GM21717 (cell line): ENCODE measurements at regions not wholly inside any gene's neighbourhood (a gene's known extent, or its start where the extent isn't known, plus 50 kb on each side); places are given as distances from the start of the nearest gene placed in this dataset.

Experiments used
- ATAC-seq: cut with Tn5 transposase; IDR thresholded peaks from one replicate; pipeline ENCODE4 v1.9.1; 2021; ENCODE audit warnings: mild to moderate bottlenecking, moderate library complexity; ENCODE audit not compliant: unreplicated experiment

- ATAC-seq = no peak
Observed at GRCh38 chr13:48761256-48761655, 107.5 kb downstream of the CYSLTR2 start.

- ATAC-seq = peak; percentile 91
Observed at GRCh38 chr13:48769107-48769704, 115.5 kb downstream of the CYSLTR2 start.

- no peak for ATAC-seq
Observed at GRCh38 chr13:48770372-48770771, 116.6 kb downstream of the CYSLTR2 start.

- no peak for ATAC-seq
Observed at GRCh38 chr13:48772908-48773307, 119.2 kb downstream of the CYSLTR2 start.

GRCh38 chr13:48773531-48774275 lies 120.0 kb downstream of the CYSLTR2 start:
- no peak for ATAC-seq

GRCh38 chr13:48775285-48775684 lies 121.6 kb downstream of the CYSLTR2 start:
- no peak for ATAC-seq

GRCh38 chr13:48775804-48776203 lies 122.1 kb downstream of the CYSLTR2 start:
- no peak for ATAC-seq

- ATAC-seq = no peak
Observed at GRCh38 chr13:48776401-48776800, 122.7 kb downstream of the CYSLTR2 start.

GRCh38 chr13:48778610-48779009 lies 124.9 kb downstream of the CYSLTR2 start:
- no peak for ATAC-seq

GRCh38 chr13:48780713-48781341 lies 127.1 kb downstream of the CYSLTR2 start:
- ATAC-seq = no peak

- no peak for ATAC-seq
Observed at GRCh38 chr13:48782429-48782840, 128.7 kb downstream of the CYSLTR2 start.

- no peak for ATAC-seq
Observed at GRCh38 chr13:48783181-48783630, 129.5 kb downstream of the CYSLTR2 start.

GRCh38 chr13:48783695-48784230 lies 130.0 kb downstream of the CYSLTR2 start:
- ATAC-seq = no peak

GRCh38 chr13:48784916-48785548 lies 131.3 kb downstream of the CYSLTR2 start:
- no peak for ATAC-seq

GRCh38 chr13:48790199-48790598 lies 136.5 kb downstream of the CYSLTR2 start:
- ATAC-seq = no peak

GRCh38 chr13:48790966-48791365 lies 137.2 kb downstream of the CYSLTR2 start:
- ATAC-seq = no peak

- ATAC-seq = no peak
Observed at GRCh38 chr13:48797127-48797526, 143.4 kb downstream of the CYSLTR2 start.

- no peak for ATAC-seq
Observed at GRCh38 chr13:48797761-48798160, 144.0 kb downstream of the CYSLTR2 start.

- ATAC-seq = no peak
Observed at GRCh38 chr13:48798180-48798579, 144.5 kb downstream of the CYSLTR2 start.

- no peak for ATAC-seq
Observed at GRCh38 chr13:48801255-48801654, 147.5 kb downstream of the CYSLTR2 start.
